ENCODE measurements at regions not wholly inside any gene's neighbourhood (a gene's known extent, or its start where the extent isn't known, plus 50 kb on each side); places are given as distances from the start of the nearest gene placed in this dataset.

- no peak for TF ChIP-seq CTCF (IDR thresholded peaks at IDR 0.05; ENCODE audit: control extremely low read depth in 1 of 3, insufficient read depth in 1 of 3, low read depth in 1 of 3, low read length in 3 of 3)
- no peak for TF ChIP-seq EP300 (IDR thresholded peaks at IDR 0.05; ENCODE audit: borderline replicate concordance in 1 of 2, low read depth in 2 of 2, low read length in 2 of 2)
Observed at GRCh38 chr2:16198166-16198912, 258.0 kb downstream of the MYCN start.

All from H1 (cell line).